ENCODE measurements at regions not wholly inside any gene's neighbourhood (a gene's known extent, or its start where the extent isn't known, plus 50 kb on each side); places are given as distances from the start of the nearest gene placed in this dataset.

GRCh38 chr20:56833427-56833826 is 204.3 kb downstream of the TFAP2C start:
- no peak overlapping the region for H3K4me3 ChIP-seq (ENCODE audit: low read length)
- no peak overlapping the region for H4K8ac ChIP-seq (ENCODE audit: low read depth, low read length)
- H2BK5ac ChIP-seq (ENCODE audit: low read length): no peak overlapping the region
- H2BK15ac ChIP-seq (replicated peaks; ENCODE audit: low read depth): no peak overlapping the region
- no peak overlapping the region for H3K4ac ChIP-seq (ENCODE audit: low read depth, low read length)
- no peak overlapping the region for H3K23ac ChIP-seq (ENCODE audit: low read length)
- WGBS (ENCODE audit: extremely low coverage, insufficient coverage, low lambda C conversion rate): no CpG with 5 or more reads among the region's 5 CpGs
- no peak for DNase-seq
- no peaks in the 10 kb centered on the region for H3K36me3 ChIP-seq (ENCODE audit: control insufficient read depth, insufficient read depth, low read length)
- H3K4me2 ChIP-seq (ENCODE audit: low read length): no peak overlapping the region
- no peaks in the 10 kb centered on the region for H3K79me2 ChIP-seq (ENCODE audit: control insufficient read depth, insufficient read depth, low read length)
- H4K5ac ChIP-seq (ENCODE audit: low read length): no peak overlapping the region
- H3K27ac ChIP-seq (ENCODE audit: low read depth, low read length): no peak overlapping the region
- no peaks in the 10 kb centered on the region for H3K79me1 ChIP-seq (ENCODE audit: low read length)
- H3K27me3 ChIP-seq (ENCODE audit: insufficient read depth, low read length, poor library complexity): no peaks in the 10 kb centered on the region
- H3K56ac ChIP-seq (ENCODE audit: low read length): no peak overlapping the region
- H3K9ac ChIP-seq (ENCODE audit: low read length): no peak overlapping the region
- H2AK5ac ChIP-seq (ENCODE audit: low read length): no peak overlapping the region
- no peak overlapping the region for H3K18ac ChIP-seq (ENCODE audit: low read length)
- peaks cover 2% of the 10 kb centered on the region for H3K4me1 ChIP-seq (ENCODE audit: control insufficient read depth, low read depth, low read length)
- no peak overlapping the region for H2BK120ac ChIP-seq (ENCODE audit: low read depth, low read length)

GRCh38 chr20:56835829-56836550 is 206.9 kb downstream of the TFAP2C start:
- Histone ChIP-seq H3K23ac (ENCODE audit: low read length) (no peak overlapping the region), H3K18ac (ENCODE audit: low read length) (no peak overlapping the region), H3K4me2 (ENCODE audit: low read length) (no peak overlapping the region), H3K4me3 (ENCODE audit: low read length) (no peak overlapping the region), H2AK5ac (ENCODE audit: low read length) (no peak overlapping the region), H3K79me1 (ENCODE audit: low read length) (no peaks in the 10 kb centered on the region), H3K36me3 (ENCODE audit: control insufficient read depth, insufficient read depth, low read length) (no peaks in the 10 kb centered on the region), H4K8ac (ENCODE audit: low read depth, low read length) (no peak overlapping the region), H3K4me1 (ENCODE audit: control insufficient read depth, low read depth, low read length) (peaks cover 2% of the 10 kb centered on the region), H3K4ac (ENCODE audit: low read depth, low read length) (no peak overlapping the region), H3K79me2 (ENCODE audit: control insufficient read depth, insufficient read depth, low read length) (no peaks in the 10 kb centered on the region), H3K9ac (ENCODE audit: low read length) (no peak overlapping the region), H3K27ac (ENCODE audit: low read depth, low read length) (no peak overlapping the region), H2BK120ac (ENCODE audit: low read depth, low read length) (no peak overlapping the region), H2BK5ac (ENCODE audit: low read length) (no peak overlapping the region), H3K56ac (ENCODE audit: low read length) (no peak overlapping the region), H2BK15ac (replicated peaks; ENCODE audit: low read depth) (no peak overlapping the region), H3K27me3 (ENCODE audit: insufficient read depth, low read length, poor library complexity) (no peaks in the 10 kb centered on the region), H4K5ac (ENCODE audit: low read length) (no peak overlapping the region)
- WGBS (ENCODE audit: extremely low coverage, insufficient coverage, low lambda C conversion rate): no CpG with 5 or more reads among the region's 4 CpGs
- no peak for DNase-seq

- no peak for DNase-seq
- no peak overlapping the region for H3K18ac ChIP-seq (ENCODE audit: low read length)
- H3K27me3 ChIP-seq (ENCODE audit: insufficient read depth, low read length, poor library complexity): no peaks in the 10 kb centered on the region
- H3K4me3 ChIP-seq (ENCODE audit: low read length): no peak overlapping the region
- H3K79me1 ChIP-seq (ENCODE audit: low read length): no peaks in the 10 kb centered on the region
- no peak overlapping the region for H3K4me2 ChIP-seq (ENCODE audit: low read length)
- H3K36me3 ChIP-seq (ENCODE audit: control insufficient read depth, insufficient read depth, low read length): no peaks in the 10 kb centered on the region
- H2BK15ac ChIP-seq (replicated peaks; ENCODE audit: low read depth): no peak overlapping the region
- H3K79me2 ChIP-seq (ENCODE audit: control insufficient read depth, insufficient read depth, low read length): no peaks in the 10 kb centered on the region
- H2AK5ac ChIP-seq (ENCODE audit: low read length): no peak overlapping the region
- WGBS (ENCODE audit: extremely low coverage, insufficient coverage, low lambda C conversion rate): 100% methylated on average over 2 of the region's 2 CpGs
- no peak overlapping the region for H2BK120ac ChIP-seq (ENCODE audit: low read depth, low read length)
- H3K4me1 ChIP-seq (ENCODE audit: control insufficient read depth, low read depth, low read length): peaks cover 2% of the 10 kb centered on the region
- H3K23ac ChIP-seq (ENCODE audit: low read length): no peak overlapping the region
- no peak overlapping the region for H3K56ac ChIP-seq (ENCODE audit: low read length)
- H3K9ac ChIP-seq (ENCODE audit: low read length): no peak overlapping the region
- no peak overlapping the region for H3K27ac ChIP-seq (ENCODE audit: low read depth, low read length)
- H4K5ac ChIP-seq (ENCODE audit: low read length): no peak overlapping the region
- no peak overlapping the region for H4K8ac ChIP-seq (ENCODE audit: low read depth, low read length)
- no peak overlapping the region for H3K4ac ChIP-seq (ENCODE audit: low read depth, low read length)
- no peak overlapping the region for H2BK5ac ChIP-seq (ENCODE audit: low read length)
Measured at GRCh38 chr20:56839222-56839621, 210.1 kb downstream of the TFAP2C start.

GRCh38 chr20:56839786-56840185 is 210.7 kb downstream of the TFAP2C start:
- Histone ChIP-seq H2AK5ac (ENCODE audit: low read length) (no peak overlapping the region), H2BK15ac (replicated peaks; ENCODE audit: low read depth) (no peak overlapping the region), H2BK5ac (ENCODE audit: low read length) (no peak overlapping the region), H3K9ac (ENCODE audit: low read length) (no peak overlapping the region), H3K4me2 (ENCODE audit: low read length) (no peak overlapping the region), H3K18ac (ENCODE audit: low read length) (no peak overlapping the region), H2BK120ac (ENCODE audit: low read depth, low read length) (no peak overlapping the region), H3K4ac (ENCODE audit: low read depth, low read length) (no peak overlapping the region), H3K79me2 (ENCODE audit: control insufficient read depth, insufficient read depth, low read length) (no peaks in the 10 kb centered on the region), H3K36me3 (ENCODE audit: control insufficient read depth, insufficient read depth, low read length) (no peaks in the 10 kb centered on the region), H3K4me3 (ENCODE audit: low read length) (no peak overlapping the region), H3K79me1 (ENCODE audit: low read length) (no peaks in the 10 kb centered on the region), H4K8ac (ENCODE audit: low read depth, low read length) (no peak overlapping the region), H3K23ac (ENCODE audit: low read length) (no peak overlapping the region), H4K5ac (ENCODE audit: low read length) (no peak overlapping the region), H3K27ac (ENCODE audit: low read depth, low read length) (no peak overlapping the region), H3K4me1 (ENCODE audit: control insufficient read depth, low read depth, low read length) (no peaks in the 10 kb centered on the region), H3K56ac (ENCODE audit: low read length) (no peak overlapping the region), H3K27me3 (ENCODE audit: insufficient read depth, low read length, poor library complexity) (no peaks in the 10 kb centered on the region)
- no peak for DNase-seq
- no CpG with 5 or more reads among the region's 5 CpGs for WGBS (ENCODE audit: extremely low coverage, insufficient coverage, low lambda C conversion rate)

GRCh38 chr20:56840716-56841261 is 211.7 kb downstream of the TFAP2C start:
- H2BK5ac ChIP-seq (ENCODE audit: low read length): no peak overlapping the region
- H3K18ac ChIP-seq (ENCODE audit: low read length): no peak overlapping the region
- H3K79me1 ChIP-seq (ENCODE audit: low read length): no peaks in the 10 kb centered on the region
- no peaks in the 10 kb centered on the region for H3K4me1 ChIP-seq (ENCODE audit: control insufficient read depth, low read depth, low read length)
- DNase-seq: no peak
- H4K5ac ChIP-seq (ENCODE audit: low read length): no peak overlapping the region
- no peak overlapping the region for H3K4me3 ChIP-seq (ENCODE audit: low read length)
- no peak overlapping the region for H3K27ac ChIP-seq (ENCODE audit: low read depth, low read length)
- no peak overlapping the region for H4K8ac ChIP-seq (ENCODE audit: low read depth, low read length)
- no CpG with 5 or more reads among the region's 3 CpGs for WGBS (ENCODE audit: extremely low coverage, insufficient coverage, low lambda C conversion rate)
- H3K56ac ChIP-seq (ENCODE audit: low read length): no peak overlapping the region
- H3K4me2 ChIP-seq (ENCODE audit: low read length): no peak overlapping the region
- H3K36me3 ChIP-seq (ENCODE audit: control insufficient read depth, insufficient read depth, low read length): no peaks in the 10 kb centered on the region
- H3K79me2 ChIP-seq (ENCODE audit: control insufficient read depth, insufficient read depth, low read length): no peaks in the 10 kb centered on the region
- H2BK120ac ChIP-seq (ENCODE audit: low read depth, low read length): no peak overlapping the region
- no peak overlapping the region for H3K4ac ChIP-seq (ENCODE audit: low read depth, low read length)
- no peak overlapping the region for H3K23ac ChIP-seq (ENCODE audit: low read length)
- no peak overlapping the region for H2AK5ac ChIP-seq (ENCODE audit: low read length)
- H2BK15ac ChIP-seq (replicated peaks; ENCODE audit: low read depth): no peak overlapping the region
- H3K27me3 ChIP-seq (ENCODE audit: insufficient read depth, low read length, poor library complexity): no peaks in the 10 kb centered on the region
- H3K9ac ChIP-seq (ENCODE audit: low read length): no peak overlapping the region
